SK-N-MC (cell line): ENCODE measurements at regions not wholly inside any gene's neighbourhood (a gene's known extent, or its start where the extent isn't known, plus 50 kb on each side); places are given as distances from the start of the nearest gene placed in this dataset.
"Not testable (repeated sequence)": the region's sequence is repeated elsewhere in the genome, so short reads cannot be mapped to it uniquely, and the experiment has no call there.

ENCODE experiments used
- DNase-seq: peaks from one replicate; pipeline ENCODE4 v3.0.0-alpha.2; 2011; ENCODE audit warnings: low read depth, low spot score
- H3K27ac ChIP-seq: fragments of 200-600 bp; sonication (generic); 2 replicates; pipeline ENCODE4 v1.5.1; 2016; ENCODE audit warnings: mixed run types
- H3K36me3 ChIP-seq: fragments of 200-600 bp; sonication (generic); 2 replicates; pipeline ENCODE4 v1.6.1; 2017; ENCODE audit warnings: antibody characterized with exemption, low read length, mixed read lengths; ENCODE audit not compliant: insufficient read depth
- H3K4me3 ChIP-seq: fragments of 200-600 bp; sonication (generic); 2 replicates; pipeline ENCODE4 v1.5.1; 2016
- H3K9ac ChIP-seq: fragments of 200-600 bp; sonication (generic); 2 replicates; pipeline ENCODE4 v1.8.0; 2017; ENCODE audit warnings: mixed run types, mixed read lengths; ENCODE audit not compliant: insufficient read length
- H3K9me3 ChIP-seq: fragments of 200-600 bp; sonication (generic); 2 replicates; pipeline ENCODE4 v1.6.1; 2017; ENCODE audit warnings: low read depth, mild to moderate bottlenecking, antibody characterized with exemption, low read length, moderate library complexity, mixed read lengths
- EZH2 ChIP-seq: fragments of 200-600 bp; sonication (generic); IDR thresholded peaks from one replicate; pipeline ENCODE4 v1.6.1; 2017; ENCODE audit warnings: antibody characterized with exemption
- FOXP2 ChIP-seq: optimal IDR thresholded peaks from 2 replicates; pipeline ENCODE3; 2011; ENCODE audit warnings: mild to moderate bottlenecking, moderate library complexity; ENCODE audit not compliant: insufficient read depth; ENCODE audit errors: extremely low read length, control extremely low read depth
- POLR2AphosphoS5 ChIP-seq: IDR thresholded peaks from 2 replicates; pipeline ENCODE4 v1.6.1; 2012; ENCODE audit warnings: mild to moderate bottlenecking, low read depth, low read length, borderline replicate concordance

DNA sequence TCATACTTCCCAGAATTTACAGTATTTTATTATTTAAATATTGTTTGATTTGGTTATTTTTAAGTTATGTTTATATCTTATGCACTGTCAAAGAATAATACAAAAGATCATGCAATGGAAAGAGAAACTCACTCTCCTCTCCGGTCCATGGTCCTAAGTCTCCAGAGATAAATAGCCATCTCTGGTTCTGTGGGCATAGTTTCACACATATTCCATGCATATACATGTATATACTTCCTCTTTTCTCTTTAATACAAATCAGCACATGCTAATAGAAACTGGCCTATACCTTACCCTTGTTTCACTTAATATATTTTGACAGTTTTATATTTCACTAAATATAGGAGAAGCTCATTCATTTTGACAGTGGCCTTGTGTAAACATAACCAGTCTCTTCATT, 901.7 kb upstream of the CITED2 start:
- H3K9ac ChIP-seq = no peak overlapping the region
- no peak overlapping the region for H3K4me3 ChIP-seq
- no peak for DNase-seq
- 0 out of 2 replicates have a peak, but pooled peaks cover 12% of the 10 kb centered on the region for H3K36me3 ChIP-seq
- H3K27ac ChIP-seq = no peak overlapping the region
- TF ChIP-seq FOXP2 (no peak), EZH2 (no peak), POLR2AphosphoS5 (no peak)
- H3K9me3 ChIP-seq = no peaks in the 10 kb centered on the region; the same call in 1 of the 2 replicates

DNA sequence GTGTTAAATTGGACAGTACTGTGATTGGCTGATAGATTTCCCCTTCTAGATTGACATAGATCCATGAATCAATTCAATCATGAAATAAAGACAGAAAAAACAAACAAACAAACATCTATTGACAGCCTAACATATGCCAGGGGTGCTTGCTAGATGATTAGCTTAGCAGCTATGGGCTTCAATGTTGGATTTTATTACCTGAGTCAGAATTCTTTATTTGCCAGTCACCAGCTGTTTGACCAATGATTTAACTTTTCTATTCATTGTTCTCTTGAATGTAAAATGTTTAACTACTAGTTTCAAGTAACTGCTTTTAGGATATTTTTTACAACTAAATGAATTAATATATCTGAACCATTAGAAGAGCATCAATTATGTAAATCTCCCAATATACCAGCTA, 901.3 kb upstream of the CITED2 start:
- no peak for DNase-seq
- H3K27ac ChIP-seq = no peak overlapping the region
- TF ChIP-seq FOXP2 (no peak), EZH2 (no peak)
- no peak overlapping the region for H3K4me3 ChIP-seq
- H3K9me3 ChIP-seq = no peaks in the 10 kb centered on the region; the same call in 1 of the 2 replicates
- no peak overlapping the region for H3K9ac ChIP-seq
- 0 out of 2 replicates have a peak, but pooled peaks cover 12% of the 10 kb centered on the region for H3K36me3 ChIP-seq

DNA sequence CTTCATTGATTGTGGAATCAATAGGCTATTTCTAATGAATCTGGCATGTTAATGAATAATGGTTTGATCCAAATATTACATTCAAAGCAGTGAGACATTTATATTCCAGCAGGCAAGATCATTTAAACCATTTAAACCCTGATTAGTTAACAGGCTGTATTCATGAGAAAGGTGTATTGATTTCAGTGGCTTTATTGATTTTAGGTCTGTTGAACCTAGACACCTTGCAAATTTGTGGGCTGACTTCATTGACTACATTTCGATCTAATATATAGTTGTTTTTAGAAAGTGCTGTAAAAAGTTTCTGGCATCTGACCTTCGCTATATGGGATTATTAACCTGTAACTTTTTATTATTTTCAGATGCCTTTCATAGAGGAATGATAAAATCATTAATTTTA, 900.1 kb upstream of the CITED2 start:
- no peak for DNase-seq
- H3K4me3 ChIP-seq = no peak overlapping the region
- 0 out of 2 replicates have a peak, but pooled peaks cover 7% of the 10 kb centered on the region for H3K36me3 ChIP-seq
- TF ChIP-seq EZH2 (no peak), POLR2AphosphoS5 (no peak), FOXP2 (no peak)
- no peak overlapping the region for H3K27ac ChIP-seq
- no peaks in the 10 kb centered on the region; the same call in 1 of the 2 replicates for H3K9me3 ChIP-seq
- no peak overlapping the region for H3K9ac ChIP-seq

DNA sequence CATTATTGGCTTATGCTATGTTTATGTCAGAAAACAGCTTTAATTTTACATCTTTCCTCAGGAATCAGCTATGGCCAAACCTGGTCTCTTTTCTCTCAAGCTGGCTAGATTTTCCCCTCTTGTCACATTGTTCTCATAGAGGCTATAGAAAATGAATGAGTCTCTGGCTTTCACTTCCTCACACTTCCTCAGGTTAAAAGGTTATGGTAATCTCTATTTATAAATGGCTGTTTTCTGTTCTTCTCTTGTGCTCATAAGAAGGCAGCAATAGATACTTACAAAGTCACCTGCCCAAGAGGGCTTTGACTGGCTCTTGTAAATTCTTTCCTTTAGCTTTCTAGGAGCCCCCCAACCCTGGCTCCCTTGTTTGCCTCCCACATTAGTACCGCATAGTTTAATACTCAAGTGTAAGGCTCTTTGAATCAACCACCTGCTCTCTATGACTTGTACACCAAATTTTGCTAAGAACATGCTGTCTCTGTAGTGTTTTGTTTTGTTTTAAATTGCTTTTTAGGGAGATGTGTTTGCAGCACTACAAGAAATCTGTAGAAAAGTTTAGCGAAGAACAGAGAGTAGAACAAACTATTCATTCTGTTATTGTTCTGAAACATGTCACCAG, 897.4 kb upstream of the CITED2 start:
- DNase-seq = no peak

DNA sequence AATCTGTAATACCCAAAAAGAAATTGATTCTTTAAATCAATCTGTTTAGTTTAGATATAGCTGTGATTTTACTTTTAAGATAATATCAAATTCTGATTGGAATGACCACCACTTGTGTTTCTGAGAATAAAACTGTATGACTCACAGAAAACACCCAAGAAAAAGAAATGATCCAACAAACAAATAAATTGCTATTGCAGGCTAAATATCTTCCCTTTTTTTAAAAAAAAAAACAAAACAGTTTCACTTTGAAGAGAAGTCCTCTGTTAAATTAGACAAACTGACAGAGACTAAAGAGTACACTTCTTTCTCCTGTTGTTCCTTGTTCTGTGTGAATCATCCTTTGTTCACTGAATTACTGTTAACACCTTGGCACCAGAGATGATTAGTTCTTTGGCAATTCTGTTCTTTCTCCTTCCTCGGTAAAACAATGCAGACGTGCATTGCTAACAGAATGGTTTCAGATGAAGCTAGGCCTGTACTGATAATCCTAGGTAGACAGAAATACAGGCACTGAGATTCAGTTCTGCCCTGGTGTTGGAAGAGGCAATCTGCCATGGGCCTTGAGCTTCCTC, 895.2 kb upstream of the CITED2 start:
- Histone ChIP-seq H3K27ac (no peak overlapping the region), H3K4me3 (no peak overlapping the region), H3K9ac (no peak overlapping the region), H3K9me3 (no peaks in the 10 kb centered on the region; the same call in 1 of the 2 replicates), H3K36me3 (no peaks in the 10 kb centered on the region)
- DNase-seq = no peak
- TF ChIP-seq EZH2 (no peak), FOXP2 (no peak), POLR2AphosphoS5 (no peak)

More for the DNA sequence above, 897.4 kb upstream of the CITED2 start:
- no peaks in the 10 kb centered on the region; the same call in 1 of the 2 replicates for H3K9me3 ChIP-seq
- no peak overlapping the region for H3K27ac ChIP-seq
- H3K4me3 ChIP-seq = no peak overlapping the region
- H3K9ac ChIP-seq = no peak overlapping the region
- TF ChIP-seq EZH2 (no peak), POLR2AphosphoS5 (no peak), FOXP2 (no peak)
- no peaks in the 10 kb centered on the region for H3K36me3 ChIP-seq

DNA sequence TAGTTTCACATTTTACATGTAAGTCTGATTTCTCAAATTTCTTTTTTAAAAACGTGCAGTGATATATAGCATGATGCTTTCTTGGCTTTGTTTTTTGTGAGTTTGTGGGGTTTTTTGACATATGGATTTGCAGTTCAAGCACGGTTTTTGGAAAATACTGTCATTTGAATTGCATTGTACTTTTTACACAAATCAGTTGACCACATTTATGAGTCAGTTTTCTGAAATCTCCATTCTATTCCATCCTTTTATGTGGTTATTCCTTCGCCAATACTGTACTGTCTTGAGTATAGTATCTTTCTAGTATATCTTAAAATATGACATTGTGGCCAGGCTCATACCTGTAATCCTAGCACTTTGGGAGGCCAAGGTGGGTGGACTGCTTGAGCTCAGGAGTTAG, 890.0 kb upstream of the CITED2 start:
- no peak overlapping the region for H3K9ac ChIP-seq
- H3K36me3 ChIP-seq = no peaks in the 10 kb centered on the region
- TF ChIP-seq POLR2AphosphoS5 (no peak), EZH2 (no peak), FOXP2 (no peak)
- no peaks in the 10 kb centered on the region; the same call in 1 of the 2 replicates for H3K9me3 ChIP-seq
- no peak for DNase-seq
- H3K27ac ChIP-seq = no peak overlapping the region
- H3K4me3 ChIP-seq = no peak overlapping the region

DNA sequence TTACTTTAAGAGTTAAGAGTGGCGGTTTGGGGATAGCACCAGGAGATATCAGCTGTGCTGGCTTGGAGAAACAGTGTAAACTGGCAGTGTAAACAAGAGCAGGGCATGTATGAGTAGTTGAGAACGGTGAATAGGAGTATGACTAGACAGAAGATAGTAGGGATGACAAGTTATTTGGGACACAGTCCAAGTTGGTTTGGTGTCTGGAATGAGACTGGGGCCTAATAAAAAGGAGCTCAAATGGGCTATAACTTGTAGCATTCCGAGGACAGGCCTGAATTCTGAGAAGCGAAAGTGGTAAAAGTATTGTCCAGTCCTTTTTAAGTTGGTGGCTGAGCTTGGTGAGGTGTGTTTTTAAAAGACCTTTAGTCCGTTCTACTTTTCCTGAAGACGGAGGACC, 883.9 kb upstream of the CITED2 start:
- H3K4me3 ChIP-seq, DNase-seq, H3K27ac ChIP-seq, H3K36me3 ChIP-seq, H3K9ac ChIP-seq, H3K9me3 ChIP-seq: not testable (repeated sequence)

DNA sequence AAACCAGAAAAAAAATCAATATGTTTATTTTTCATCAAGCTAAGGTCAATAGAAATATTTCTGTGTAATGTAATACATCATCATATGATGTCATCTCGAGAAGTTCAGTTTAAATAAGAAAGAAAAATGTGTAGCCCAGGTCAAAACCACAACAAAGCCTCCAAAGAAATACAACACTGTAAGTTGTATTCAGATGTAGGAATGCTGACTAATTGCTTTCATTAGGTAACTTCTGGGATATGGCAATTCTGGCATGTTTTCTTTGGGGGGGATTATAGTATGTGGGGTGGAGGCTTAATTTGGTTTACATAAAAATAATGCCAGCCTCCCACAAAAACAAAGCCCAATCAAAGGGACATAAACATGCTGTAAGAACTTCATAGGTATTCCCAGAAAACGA, 881.8 kb upstream of the CITED2 start:
- H3K9ac ChIP-seq = no peak overlapping the region
- TF ChIP-seq FOXP2 = no peak
- TF ChIP-seq POLR2AphosphoS5 = no peak
- no peak for TF ChIP-seq EZH2

DNA sequence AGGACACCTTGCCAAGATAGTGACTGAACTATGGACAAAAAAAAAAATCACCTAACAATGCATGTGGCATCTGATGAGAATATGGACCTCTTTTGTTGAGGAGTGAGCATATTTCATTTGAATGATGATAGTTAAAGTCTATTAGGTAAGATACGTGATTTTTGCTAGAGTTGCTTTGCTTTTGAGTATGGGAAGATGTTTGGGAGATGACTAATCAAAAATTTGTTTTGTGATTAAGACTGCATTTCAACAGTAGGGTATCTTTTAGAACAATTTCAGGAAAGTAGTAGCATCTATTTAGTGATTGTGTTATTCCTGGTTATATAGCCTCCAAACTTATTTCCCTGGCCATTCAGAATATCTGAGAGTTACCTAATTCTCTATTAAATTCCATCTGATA, 878.6 kb upstream of the CITED2 start:
- DNase-seq = no peak

More for the DNA sequence above, 881.8 kb upstream of the CITED2 start:
- no peak overlapping the region for H3K4me3 ChIP-seq
- no peaks in the 10 kb centered on the region for H3K36me3 ChIP-seq
- H3K9me3 ChIP-seq = no peaks in the 10 kb centered on the region
- H3K27ac ChIP-seq = no peak overlapping the region
- DNase-seq = no peak

More for the DNA sequence above, 878.6 kb upstream of the CITED2 start:
- 0 out of 2 replicates have a peak, but pooled peaks cover 2% of the 10 kb centered on the region for H3K9me3 ChIP-seq
- H3K9ac ChIP-seq = no peak overlapping the region
- no peak overlapping the region for H3K4me3 ChIP-seq
- H3K36me3 ChIP-seq = no peaks in the 10 kb centered on the region
- H3K27ac ChIP-seq = no peak overlapping the region
- TF ChIP-seq EZH2 (no peak), FOXP2 (no peak)
